GM18502 (cell line): ENCODE measurements at regions not wholly inside any gene's neighbourhood (a gene's known extent, or its start where the extent isn't known, plus 50 kb on each side); places are given as distances from the start of the nearest gene placed in this dataset.

Experiments used
- ATAC-seq: cut with Tn5 transposase; IDR thresholded peaks from one replicate; pipeline ENCODE4 v1.9.1; 2021; ENCODE audit warnings: mild to moderate bottlenecking; ENCODE audit not compliant: unreplicated experiment, poor library complexity

DNA sequence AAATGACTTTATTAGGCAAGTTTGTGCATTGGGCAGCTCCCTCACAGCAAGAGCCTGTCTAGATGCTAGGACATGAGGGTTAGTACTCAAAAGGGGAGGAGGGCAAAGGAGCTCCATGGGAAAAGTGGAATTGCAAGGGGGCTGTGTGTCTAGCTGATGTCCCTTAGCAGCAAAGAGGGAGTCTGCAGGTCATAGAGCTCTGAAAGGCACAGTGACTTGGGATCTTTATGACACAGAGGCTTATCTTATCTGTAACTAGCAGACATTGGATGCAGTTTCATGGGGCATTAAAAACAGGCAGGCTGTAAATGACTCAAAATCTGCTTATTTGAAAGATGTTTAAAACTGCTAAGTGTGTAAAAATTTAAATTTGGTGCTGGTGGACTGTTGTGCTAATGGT, 556.2 kb upstream of the FZD8 start:
- no peak for ATAC-seq

- no peak for ATAC-seq
Observed at GRCh38 chr10:36195364-36195763, 553.3 kb upstream of the FZD8 start.

- no peak for ATAC-seq
Observed at GRCh38 chr10:36194276-36194675, 552.2 kb upstream of the FZD8 start.

DNA sequence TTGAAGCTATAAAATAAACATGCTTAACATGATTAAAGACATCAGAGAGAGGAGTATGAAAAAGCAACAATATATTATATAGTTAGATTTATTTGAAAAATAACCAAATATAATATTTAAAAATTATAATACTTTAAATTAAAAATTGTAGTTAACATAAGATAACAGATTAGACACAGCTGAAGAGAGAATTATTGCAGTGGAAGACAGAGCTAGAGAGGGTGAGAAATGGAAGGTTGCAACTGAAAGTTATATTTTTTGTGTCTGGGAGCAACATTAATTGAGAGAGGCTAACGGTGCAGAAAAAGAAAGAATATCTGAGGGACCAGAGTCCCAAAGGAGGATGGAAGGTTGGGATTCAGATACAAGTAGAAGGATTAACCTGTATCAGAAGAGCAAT, 548.9 kb upstream of the FZD8 start:
- no peak for ATAC-seq

DNA sequence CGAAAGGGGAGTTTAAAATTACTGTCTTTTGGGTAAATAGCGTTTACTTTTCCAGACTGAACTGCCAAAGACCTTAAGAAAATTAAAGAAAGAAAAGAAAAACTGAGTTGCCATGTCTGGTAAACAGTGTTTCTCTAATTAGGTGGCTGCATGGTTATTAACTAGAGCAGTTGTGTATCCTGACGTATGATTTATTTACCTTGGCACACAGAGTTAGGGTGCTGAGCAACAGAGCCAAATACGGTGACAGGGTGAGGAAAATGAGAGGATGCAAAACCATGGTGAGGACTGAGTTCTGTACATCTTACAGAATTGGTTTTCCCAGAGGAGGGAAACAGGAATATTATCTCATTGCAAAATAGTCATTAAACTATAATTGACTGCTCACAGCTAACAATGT, 546.4 kb upstream of the FZD8 start:
- no peak for ATAC-seq

DNA sequence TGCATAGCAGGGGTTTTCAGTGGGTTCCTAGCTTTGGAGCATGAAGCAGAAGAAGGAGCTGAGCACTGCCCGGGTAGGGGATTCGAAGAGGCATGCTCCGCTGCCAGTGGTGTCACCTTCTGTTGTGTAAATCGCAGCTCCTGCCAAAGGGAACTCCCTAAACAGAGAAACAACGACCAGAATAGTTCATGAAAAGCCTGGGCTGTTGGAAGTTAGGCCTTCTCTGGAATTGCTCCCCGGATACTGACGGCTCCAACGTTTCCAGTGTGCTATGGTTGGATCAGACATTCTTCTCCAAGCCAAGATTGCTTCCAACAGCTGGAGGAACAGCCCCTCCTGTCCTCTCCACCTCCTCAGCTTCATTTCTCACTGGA, 546.0 kb upstream of the FZD8 start:
- ATAC-seq = no peak

DNA sequence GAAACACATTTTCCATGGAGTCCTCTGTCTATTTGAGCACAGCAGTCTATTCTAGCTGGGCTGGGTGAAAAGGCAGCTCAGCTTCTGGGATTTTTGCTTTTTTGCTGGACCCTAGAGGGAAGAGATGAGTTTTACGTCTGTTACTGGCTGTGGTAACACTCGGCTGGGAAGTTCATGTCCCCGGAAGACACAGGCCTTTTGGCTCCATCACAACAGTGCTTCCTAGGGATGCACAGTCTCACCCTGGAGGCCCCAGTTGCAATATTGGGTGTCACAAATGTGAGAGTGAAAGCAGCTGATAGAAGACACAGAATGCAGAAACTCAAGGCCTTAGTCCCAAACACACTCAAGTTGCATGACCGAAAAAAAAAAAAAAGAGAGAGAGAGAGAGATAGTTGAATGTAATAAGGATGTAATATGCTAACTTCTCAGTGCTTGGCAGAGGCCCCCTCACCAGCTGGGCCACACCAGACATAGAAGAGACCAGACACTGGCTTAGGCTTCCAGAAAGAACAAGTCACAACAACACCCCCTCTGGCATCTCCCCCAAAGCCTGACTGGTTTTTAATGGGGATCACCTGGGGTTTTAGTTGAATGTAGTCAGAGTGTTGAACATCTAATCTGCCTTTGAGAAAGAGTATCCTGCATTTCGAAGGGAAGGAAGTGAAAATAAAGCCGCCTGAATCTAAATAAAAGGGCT, 545.4 kb upstream of the FZD8 start:
- no peak for ATAC-seq

GRCh38 chr10:36185097-36185496, 543.0 kb upstream of the FZD8 start:
- no peak for ATAC-seq

DNA sequence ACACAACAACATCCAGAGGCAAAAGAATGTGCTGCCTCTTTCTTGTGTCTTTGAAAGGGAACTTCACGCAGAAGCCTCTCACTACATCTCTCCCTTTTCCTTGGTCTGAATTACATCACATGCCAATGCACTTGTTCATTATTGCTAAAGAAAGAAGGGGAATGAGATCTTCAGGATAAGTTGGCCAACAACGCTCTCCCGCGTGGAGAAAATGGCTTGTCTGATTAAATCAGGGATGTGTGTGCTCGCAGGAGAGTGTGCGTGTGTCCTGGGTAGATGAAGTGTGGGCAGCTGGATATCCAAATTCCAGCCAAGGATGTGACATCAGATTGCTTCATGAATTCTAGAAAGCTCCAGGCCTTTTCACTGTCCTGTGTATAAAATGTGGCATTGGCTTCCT, 541.6 kb upstream of the FZD8 start:
- no peak for ATAC-seq

DNA sequence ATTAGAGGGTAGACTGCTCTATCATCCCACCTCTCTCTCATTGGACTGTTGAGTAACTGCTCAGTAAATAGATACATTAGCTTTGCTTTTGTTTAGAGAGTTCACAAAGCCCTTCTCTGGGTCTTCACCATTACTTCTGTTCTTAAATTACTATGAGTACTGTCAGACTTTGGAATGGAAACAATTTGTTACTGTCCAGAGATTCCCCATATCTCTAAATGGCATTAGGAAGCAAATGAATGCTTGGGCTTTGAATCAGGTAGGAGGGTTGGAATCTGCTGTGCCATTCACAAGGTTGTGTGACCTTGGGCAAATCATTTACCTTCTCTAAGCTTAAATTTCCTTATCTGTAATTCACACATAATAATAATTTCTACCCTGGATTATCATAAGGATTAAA, 541.0 kb upstream of the FZD8 start:
- ATAC-seq = no peak

- ATAC-seq = no peak
Observed at GRCh38 chr10:36182606-36183005, 540.5 kb upstream of the FZD8 start.

DNA sequence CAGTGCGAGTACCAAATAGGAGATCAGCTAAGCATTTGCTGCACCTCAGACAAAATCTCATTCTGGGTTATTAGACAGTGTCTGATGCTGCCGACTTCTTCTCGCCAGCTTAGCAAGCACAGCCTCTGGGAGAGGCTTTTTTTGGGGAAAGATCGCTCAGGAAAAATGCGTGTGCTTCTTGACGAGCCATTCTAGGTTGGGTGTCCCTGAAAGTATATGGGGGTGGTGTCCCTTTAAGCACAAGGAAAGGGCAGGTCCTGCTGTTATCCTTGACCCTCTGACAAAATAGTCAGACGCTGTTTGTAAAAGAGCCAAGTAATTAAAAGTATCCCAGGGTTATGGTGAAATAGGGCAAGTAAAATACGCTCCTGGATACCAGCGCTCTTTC, 540.1 kb upstream of the FZD8 start:
- ATAC-seq = no peak

- no peak for ATAC-seq
Observed at GRCh38 chr10:36181426-36182178, 539.5 kb upstream of the FZD8 start.

DNA sequence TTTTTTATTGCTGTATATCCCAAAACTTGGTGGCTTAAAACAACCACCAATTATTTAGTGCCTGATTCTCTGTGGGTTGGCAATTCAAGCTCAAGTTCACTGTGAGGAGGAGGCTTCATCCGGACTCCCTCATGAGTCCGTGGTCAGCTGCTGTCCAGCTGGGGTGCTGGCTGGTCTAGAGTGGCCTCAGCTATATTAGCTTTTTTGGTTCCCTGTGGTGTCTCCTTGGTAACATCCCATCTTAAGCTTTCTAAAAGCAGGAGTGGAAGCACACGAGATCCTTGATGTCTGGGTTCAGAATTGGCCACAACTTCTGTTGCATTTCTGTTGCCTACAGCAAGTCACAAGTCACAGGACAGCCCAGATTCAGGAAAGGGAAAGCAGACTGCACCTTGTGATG, 536.5 kb upstream of the FZD8 start:
- ATAC-seq = no peak

DNA sequence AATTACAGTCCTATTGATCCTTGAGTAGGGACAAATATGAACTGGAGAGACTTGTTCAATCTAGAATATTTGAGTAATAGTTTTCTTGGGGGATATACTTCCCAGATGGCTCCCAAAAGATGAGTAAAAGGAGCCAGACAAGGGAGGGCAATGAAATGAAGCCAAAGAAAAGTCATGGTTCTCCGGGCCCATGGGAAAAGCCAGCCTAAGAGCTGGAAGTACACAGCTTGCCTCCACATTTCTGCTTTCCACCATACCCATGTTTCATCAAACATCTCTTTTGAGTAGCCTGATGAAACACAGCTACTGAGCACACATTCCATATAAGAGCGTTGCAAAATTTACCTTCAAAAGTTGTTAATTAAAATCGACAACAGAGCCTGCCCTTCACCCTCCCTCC, 535.0 kb upstream of the FZD8 start:
- no peak for ATAC-seq

DNA sequence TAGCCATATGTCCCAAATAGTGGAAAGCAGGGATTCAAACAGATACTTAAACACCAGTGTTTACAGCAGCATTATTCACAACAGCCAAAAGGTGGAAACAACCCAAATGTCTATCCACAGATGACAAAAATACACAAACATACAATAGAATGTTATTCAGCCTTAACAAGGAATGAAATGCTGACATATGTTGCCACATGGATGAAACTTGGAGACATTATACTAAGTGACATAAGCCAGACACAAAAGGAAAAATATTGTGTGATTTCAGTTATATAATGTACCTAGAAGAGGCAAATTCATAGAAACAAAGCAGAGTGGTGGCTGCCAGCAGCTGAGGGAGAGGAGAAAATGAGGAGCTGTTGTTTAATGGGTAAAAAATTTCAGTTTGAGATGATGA, 533.9 kb upstream of the FZD8 start:
- ATAC-seq = no peak

GRCh38 chr10:36173364-36173763, 531.3 kb upstream of the FZD8 start:
- no peak for ATAC-seq

DNA sequence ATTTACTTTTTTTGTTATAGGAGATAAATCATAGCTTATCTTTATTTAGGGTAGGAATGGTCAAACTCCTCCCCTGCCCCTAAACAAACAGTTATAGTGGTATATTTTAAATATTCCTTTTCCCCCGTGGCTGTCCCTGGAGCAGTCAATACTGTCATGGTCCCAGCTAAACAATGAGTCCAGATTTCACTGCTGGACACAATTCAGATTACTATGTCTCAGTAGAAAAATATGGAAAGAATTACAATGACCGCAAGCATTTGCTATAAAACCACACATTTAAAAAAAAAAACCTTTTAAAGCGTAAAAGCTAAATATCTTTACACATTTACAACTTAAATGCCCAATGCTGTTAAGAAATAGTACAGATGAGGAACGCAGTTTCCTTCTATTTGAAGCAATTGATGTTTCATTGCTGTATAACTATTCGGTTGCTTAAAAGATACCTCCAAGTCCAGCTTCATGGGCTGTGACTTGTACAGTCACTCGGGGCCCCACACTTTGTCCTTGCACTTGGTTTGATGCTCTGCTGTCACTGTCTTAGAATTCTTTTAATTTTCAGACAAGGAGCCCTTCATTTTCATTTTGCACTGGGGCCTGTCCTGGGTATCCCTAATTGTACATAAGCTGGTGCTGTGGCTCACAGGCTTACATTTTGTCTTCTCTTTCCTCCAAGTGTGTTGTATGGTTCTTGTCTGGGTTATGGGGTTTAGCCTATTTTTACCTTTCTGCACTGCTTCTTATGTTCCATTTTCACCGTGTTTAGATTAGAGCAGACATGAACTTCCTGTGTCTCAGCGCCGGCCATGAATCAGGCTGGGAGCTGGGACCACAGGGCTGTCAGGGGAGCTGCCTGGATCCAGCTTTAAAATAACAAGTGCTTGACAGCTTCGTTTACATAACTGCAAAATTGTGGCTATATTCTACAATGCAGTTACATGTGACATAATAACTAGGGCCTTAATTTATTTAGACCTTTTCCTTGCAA, 530.2 kb upstream of the FZD8 start:
- ATAC-seq = no peak

DNA sequence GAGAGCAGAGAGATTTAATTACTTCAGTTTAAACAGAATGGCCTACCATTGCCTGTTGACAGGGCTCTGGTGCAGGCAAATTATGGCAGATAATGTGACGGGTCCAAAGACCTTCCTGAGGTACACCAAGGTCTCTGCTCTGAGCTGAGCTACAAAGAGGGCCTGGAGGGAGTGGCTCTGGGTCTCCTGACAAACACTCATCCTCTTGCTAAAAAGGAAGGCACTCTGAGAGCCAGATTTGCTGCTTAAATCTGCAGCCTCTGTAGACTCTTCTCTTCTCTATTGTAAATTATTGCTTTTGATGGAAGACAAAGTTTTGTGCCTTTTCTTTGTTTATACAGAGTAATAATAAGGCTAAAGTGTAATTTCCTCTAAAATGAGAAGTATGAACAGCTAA, 529.5 kb upstream of the FZD8 start:
- no peak for ATAC-seq

DNA sequence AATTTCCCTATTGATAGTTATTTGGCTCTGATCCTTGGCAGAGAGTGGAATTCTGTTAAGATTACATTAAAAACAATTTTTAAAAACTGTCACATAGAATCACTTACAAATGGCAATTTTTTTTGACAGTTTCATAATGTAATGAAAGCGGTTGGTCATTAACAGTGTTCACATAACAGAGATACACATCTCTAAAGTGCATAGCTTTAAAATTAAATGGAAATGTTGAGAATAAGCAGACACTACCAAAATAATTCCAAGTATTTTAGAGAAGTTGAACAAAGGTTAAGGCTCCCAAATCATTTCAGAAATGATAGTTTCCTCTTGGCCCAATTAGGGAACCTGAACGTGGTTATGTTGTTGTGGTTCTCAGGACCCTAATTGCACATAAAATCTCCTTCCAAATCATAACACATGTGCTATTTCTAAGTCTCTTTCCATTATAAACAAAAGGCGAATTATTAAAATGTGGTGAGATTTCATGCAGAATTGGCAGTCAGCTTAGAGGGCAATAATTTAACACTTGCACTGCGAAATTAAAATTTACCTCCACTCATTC, 528.9 kb upstream of the FZD8 start:
- no peak for ATAC-seq
